ENCODE measurements at regions not wholly inside any gene's neighbourhood (a gene's known extent, or its start where the extent isn't known, plus 50 kb on each side); places are given as distances from the start of the nearest gene placed in this dataset.
"Not testable (repeated sequence)": the region's sequence is repeated elsewhere in the genome, so short reads cannot be mapped to it uniquely, and the experiment has no call there.

GRCh38 chr18:42336139-42336538 lies 381.1 kb downstream of the PIK3C3 start:
- H3K4me1 ChIP-seq = no peaks in the 10 kb centered on the region
- H3K36me3 ChIP-seq = no peaks in the 10 kb centered on the region
- H3K4me3 ChIP-seq = no peak overlapping the region
- no peaks in the 10 kb centered on the region for H3K9me3 ChIP-seq
- intact Hi-C loops (cut with DNase I; ENCODE audit: low total_unique reads) (no loop called here), in situ Hi-C loops (cut with MboI; ENCODE audit: low pct_ligation_motif_present in 1 of 4, low pct_unique_long_range_greater_than_20kb in 1 of 4, low sequenced_read_pairs in 3 of 4) (no loop called here)
- TF ChIP-seq EP300 (IDR thresholded peaks at IDR 0.05; ENCODE audit: low read depth) (no peak), POLR2A (IDR thresholded peaks at IDR 0.05) (no peak), POLR2AphosphoS5 (IDR thresholded peaks at IDR 0.05) (no peak), CTCF (IDR thresholded peaks at IDR 0.05) (no peak)
- no peak for DNase-seq
- H3K27ac ChIP-seq = no peak overlapping the region
- no peaks in the 10 kb centered on the region for H3K27me3 ChIP-seq
- 51% methylated on average over 2 of the region's 2 CpGs; no CpG with 5 or more reads in 1 of the 2 donors for WGBS, 2 donors (ENCODE audit: low coverage in 1 of 2)

- H3K4me3 ChIP-seq; H3K27me3 ChIP-seq; H3K27ac ChIP-seq; in situ Hi-C loops (cut with MboI; ENCODE audit: low pct_ligation_motif_present in 1 of 4, low pct_unique_long_range_greater_than_20kb in 1 of 4, low sequenced_read_pairs in 3 of 4); H3K4me1 ChIP-seq; DNase-seq; intact Hi-C loops (cut with DNase I; ENCODE audit: low total_unique reads); H3K36me3 ChIP-seq; H3K9me3 ChIP-seq: not testable (repeated sequence)
- WGBS, 2 donors (ENCODE audit: low coverage in 1 of 2) = 81 to 96% methylated on average over 2 of the region's 2 CpGs
Observed at GRCh38 chr18:42337337-42337736, 382.3 kb downstream of the PIK3C3 start.

GRCh38 chr18:42338683-42339082 lies 383.6 kb downstream of the PIK3C3 start:
- 26 to 42% methylated on average over 2 of the region's 2 CpGs for WGBS, 2 donors (ENCODE audit: low coverage in 1 of 2)
- intact Hi-C loops (cut with DNase I; ENCODE audit: low total_unique reads) (no loop called here), in situ Hi-C loops (cut with MboI; ENCODE audit: low pct_ligation_motif_present in 1 of 4, low pct_unique_long_range_greater_than_20kb in 1 of 4, low sequenced_read_pairs in 3 of 4) (no loop called here)

GRCh38 chr18:42339372-42339771 lies 384.3 kb downstream of the PIK3C3 start:
- in situ Hi-C loops (cut with MboI; ENCODE audit: low pct_ligation_motif_present in 1 of 4, low pct_unique_long_range_greater_than_20kb in 1 of 4, low sequenced_read_pairs in 3 of 4) = no loop called here
- Histone ChIP-seq H3K9me3 (no peaks in the 10 kb centered on the region), H3K27ac (no peak overlapping the region), H3K4me1 (no peaks in the 10 kb centered on the region), H3K36me3 (no peaks in the 10 kb centered on the region), H3K4me3 (no peak overlapping the region), H3K27me3 (no peaks in the 10 kb centered on the region)
- WGBS, 2 donors (ENCODE audit: low coverage in 1 of 2) = 35 to 54% methylated on average over 3 to 4 of the region's 4 CpGs
- DNase-seq = no peak
- intact Hi-C loops (cut with DNase I; ENCODE audit: low total_unique reads) = no loop called here
- TF ChIP-seq CTCF (IDR thresholded peaks at IDR 0.05) (no peak), POLR2AphosphoS5 (IDR thresholded peaks at IDR 0.05) (no peak), POLR2A (IDR thresholded peaks at IDR 0.05) (no peak), EP300 (IDR thresholded peaks at IDR 0.05; ENCODE audit: low read depth) (no peak)

More at GRCh38 chr18:42338683-42339082, 383.6 kb downstream of the PIK3C3 start:
- TF ChIP-seq EP300 (IDR thresholded peaks at IDR 0.05; ENCODE audit: low read depth) (no peak), POLR2A (IDR thresholded peaks at IDR 0.05) (no peak), POLR2AphosphoS5 (IDR thresholded peaks at IDR 0.05) (no peak), CTCF (IDR thresholded peaks at IDR 0.05) (no peak)
- no peaks in the 10 kb centered on the region for H3K36me3 ChIP-seq
- H3K4me3 ChIP-seq = no peak overlapping the region
- no peaks in the 10 kb centered on the region for H3K4me1 ChIP-seq
- H3K9me3 ChIP-seq = no peaks in the 10 kb centered on the region
- H3K27me3 ChIP-seq = no peaks in the 10 kb centered on the region
- DNase-seq = no peak
- H3K27ac ChIP-seq = no peak overlapping the region

GRCh38 chr18:42340423-42341009 lies 385.5 kb downstream of the PIK3C3 start:
- TF ChIP-seq EP300 (IDR thresholded peaks at IDR 0.05; ENCODE audit: low read depth) (no peak), POLR2A (IDR thresholded peaks at IDR 0.05) (no peak), CTCF (IDR thresholded peaks at IDR 0.05) (no peak), POLR2AphosphoS5 (IDR thresholded peaks at IDR 0.05) (no peak)
- intact Hi-C loops (cut with DNase I; ENCODE audit: low total_unique reads) = no loop called here
- no peaks in the 10 kb centered on the region for H3K4me1 ChIP-seq
- no peak overlapping the region for H3K4me3 ChIP-seq
- in situ Hi-C loops (cut with MboI; ENCODE audit: low pct_ligation_motif_present in 1 of 4, low pct_unique_long_range_greater_than_20kb in 1 of 4, low sequenced_read_pairs in 3 of 4) = no loop called here
- 81 to 87% methylated on average over 2 to 3 of the region's 3 CpGs for whole genome bisulfite sequencing, 2 donors (ENCODE audit: low coverage in 1 of 2)
- no peak overlapping the region for H3K27ac ChIP-seq
- H3K36me3 ChIP-seq = no peaks in the 10 kb centered on the region
- H3K27me3 ChIP-seq = no peaks in the 10 kb centered on the region
- no peaks in the 10 kb centered on the region for H3K9me3 ChIP-seq
- DNase-seq = no peak
